ENCODE measurements at regions not wholly inside any gene's neighbourhood (a gene's known extent, or its start where the extent isn't known, plus 50 kb on each side); places are given as distances from the start of the nearest gene placed in this dataset.

DNA sequence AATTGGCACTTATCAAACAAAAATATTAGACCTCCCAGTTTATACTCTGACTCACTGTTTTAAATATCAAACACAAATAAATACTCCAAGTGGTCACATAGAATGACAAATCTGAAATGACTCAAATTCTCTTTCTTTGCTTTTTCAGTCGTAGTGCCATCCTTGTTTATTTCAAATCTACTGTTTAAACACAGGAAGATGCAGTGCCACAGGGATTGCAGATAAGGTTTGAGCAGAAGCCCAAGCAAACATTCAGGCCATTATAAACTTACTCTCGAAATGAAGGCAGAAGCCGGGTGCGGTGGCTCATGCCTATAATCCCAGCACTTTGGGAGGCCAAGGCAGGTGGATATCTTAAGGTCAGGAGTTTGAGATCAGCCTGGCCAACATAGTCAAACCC is 255.4 kb upstream of the PLXNA2 start:
- no peaks in the 10 kb centered on the region for H3K36me3 ChIP-seq
- no peak for ATAC-seq
- no peak overlapping the region for H3K27ac ChIP-seq
- H3K4me1 ChIP-seq = no peaks in the 10 kb centered on the region
- 63% methylated on average over 2 of the region's 4 CpGs; no CpG with 5 or more reads in 1 of the 2 donors for WGBS, 2 donors (ENCODE audit: low coverage in 1 of 2)
- H3K4me3 ChIP-seq = no peak overlapping the region
- H3K9me3 ChIP-seq = peaks cover 0 to 24% (median 0%) of the 10 kb centered on the region in 3 donors
- peaks cover 20% of the 10 kb centered on the region for H3K27me3 ChIP-seq
- TF ChIP-seq EP300 (IDR thresholded peaks at IDR 0.05) = no peak
- no peak for TF ChIP-seq POLR2AphosphoS5 (IDR thresholded peaks at IDR 0.05)
- TF ChIP-seq POLR2A (IDR thresholded peaks at IDR 0.05) = no peak
- TF ChIP-seq, protein P1, sequence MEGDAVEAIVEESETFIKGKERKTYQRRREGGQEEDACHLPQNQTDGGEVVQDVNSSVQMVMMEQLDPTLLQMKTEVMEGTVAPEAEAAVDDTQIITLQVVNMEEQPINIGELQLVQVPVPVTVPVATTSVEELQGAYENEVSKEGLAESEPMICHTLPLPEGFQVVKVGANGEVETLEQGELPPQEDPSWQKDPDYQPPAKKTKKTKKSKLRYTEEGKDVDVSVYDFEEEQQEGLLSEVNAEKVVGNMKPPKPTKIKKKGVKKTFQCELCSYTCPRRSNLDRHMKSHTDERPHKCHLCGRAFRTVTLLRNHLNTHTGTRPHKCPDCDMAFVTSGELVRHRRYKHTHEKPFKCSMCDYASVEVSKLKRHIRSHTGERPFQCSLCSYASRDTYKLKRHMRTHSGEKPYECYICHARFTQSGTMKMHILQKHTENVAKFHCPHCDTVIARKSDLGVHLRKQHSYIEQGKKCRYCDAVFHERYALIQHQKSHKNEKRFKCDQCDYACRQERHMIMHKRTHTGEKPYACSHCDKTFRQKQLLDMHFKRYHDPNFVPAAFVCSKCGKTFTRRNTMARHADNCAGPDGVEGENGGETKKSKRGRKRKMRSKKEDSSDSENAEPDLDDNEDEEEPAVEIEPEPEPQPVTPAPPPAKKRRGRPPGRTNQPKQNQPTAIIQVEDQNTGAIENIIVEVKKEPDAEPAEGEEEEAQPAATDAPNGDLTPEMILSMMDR (IDR thresholded peaks at IDR 0.05) = no peak

DNA sequence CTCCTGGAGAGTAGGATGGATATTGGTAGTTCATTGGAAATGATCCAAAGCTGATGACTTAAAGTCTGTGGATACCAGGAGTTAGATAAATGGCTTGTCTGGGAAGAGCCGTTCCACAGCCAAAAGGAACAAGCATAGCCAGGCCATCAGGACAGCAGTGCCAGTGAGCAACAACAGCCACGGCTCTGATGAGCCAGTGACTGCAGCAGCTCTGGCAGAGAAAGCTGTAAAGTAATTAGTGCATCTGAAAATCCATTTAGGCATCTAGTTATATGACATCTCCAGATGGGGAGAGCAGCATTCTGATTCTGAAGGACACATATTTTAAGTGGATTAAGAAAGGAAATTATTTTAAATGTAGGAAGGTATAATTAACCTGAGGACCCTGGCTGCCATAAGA is 256.2 kb upstream of the PLXNA2 start:
- TF ChIP-seq, protein P1 (IDR thresholded peaks at IDR 0.05) = no peak
- TF ChIP-seq POLR2AphosphoS5 (IDR thresholded peaks at IDR 0.05) = no peak
- no peak for TF ChIP-seq POLR2A (IDR thresholded peaks at IDR 0.05)
- TF ChIP-seq EP300 (IDR thresholded peaks at IDR 0.05) = no peak
- Histone ChIP-seq H3K4me3 (no peak overlapping the region), H3K9me3 (peaks cover 0 to 16% (median 0%) of the 10 kb centered on the region in 3 donors)

DNA sequence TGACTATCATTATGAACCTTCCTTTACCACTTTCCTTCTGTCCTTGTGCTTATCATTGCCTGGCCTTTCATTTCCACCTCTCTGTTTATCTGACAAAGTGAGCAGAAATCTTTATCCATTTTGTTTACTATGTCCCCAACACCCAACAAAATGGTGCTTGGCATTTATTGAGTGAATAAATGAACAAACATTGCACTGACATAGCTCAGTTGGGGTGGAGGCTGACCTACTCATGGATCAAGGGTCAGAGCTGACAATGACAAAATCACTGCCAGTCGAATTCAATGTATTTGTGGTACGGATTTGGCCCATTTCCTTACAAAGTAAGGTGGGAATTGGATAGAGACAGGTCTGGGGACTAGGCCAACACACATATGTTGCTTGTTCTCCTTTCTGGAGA is 257.4 kb upstream of the PLXNA2 start:
- TF ChIP-seq POLR2A (IDR thresholded peaks at IDR 0.05) (no peak), POLR2AphosphoS5 (IDR thresholded peaks at IDR 0.05) (no peak), EP300 (IDR thresholded peaks at IDR 0.05) (no peak)
- TF ChIP-seq, protein P1 (IDR thresholded peaks at IDR 0.05) = no peak
- no peak overlapping the region for H3K27ac ChIP-seq
- no peak for ATAC-seq
- H3K27me3 ChIP-seq = peaks cover 11% of the 10 kb centered on the region
- H3K4me3 ChIP-seq = no peak overlapping the region
- H3K36me3 ChIP-seq = no peaks in the 10 kb centered on the region
- H3K4me1 ChIP-seq = no peaks in the 10 kb centered on the region
- peaks cover 0 to 5% (median 0%) of the 10 kb centered on the region in 3 donors for H3K9me3 ChIP-seq
- 65 to 95% methylated on average over 2 of the region's 2 CpGs for WGBS, 2 donors (ENCODE audit: low coverage in 1 of 2)

More for the DNA sequence above, 256.2 kb upstream of the PLXNA2 start:
- Histone ChIP-seq H3K36me3 (no peaks in the 10 kb centered on the region), H3K4me1 (no peaks in the 10 kb centered on the region), H3K27me3 (peaks cover 20% of the 10 kb centered on the region), H3K27ac (no peak overlapping the region)
- no peak for ATAC-seq
- WGBS, 2 donors (ENCODE audit: low coverage in 1 of 2) = 0 to 38% methylated on average over 2 of the region's 2 CpGs

DNA sequence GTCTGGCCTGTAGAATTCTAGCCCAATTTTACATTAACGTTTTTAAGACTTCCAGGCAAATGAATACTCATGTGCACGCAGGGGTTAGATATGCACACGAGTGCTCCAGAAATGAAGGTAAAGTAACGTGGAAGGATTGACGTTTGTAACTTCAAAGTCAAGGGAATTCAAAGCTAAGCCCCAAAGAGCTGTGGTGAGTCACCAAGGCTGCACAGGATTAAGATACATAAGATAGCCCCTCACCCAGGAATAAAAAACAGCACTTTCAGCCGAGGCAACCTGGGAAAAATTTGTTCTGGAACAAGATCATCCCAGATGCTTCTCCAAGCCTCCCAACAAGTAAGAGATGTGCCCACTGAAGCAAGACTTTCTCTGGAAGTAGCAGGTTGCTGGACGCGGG is 259.6 kb upstream of the PLXNA2 start:
- no peaks in the 10 kb centered on the region for H3K4me1 ChIP-seq
- no peak for ATAC-seq
- H3K27me3 ChIP-seq = no peaks in the 10 kb centered on the region
- no peak overlapping the region for H3K27ac ChIP-seq
- H3K4me3 ChIP-seq = no peak overlapping the region
- WGBS, 2 donors (ENCODE audit: low coverage in 1 of 2) = 61 to 79% methylated on average over 6 of the region's 8 CpGs
- H3K9me3 ChIP-seq = no peaks in the 10 kb centered on the region
- H3K36me3 ChIP-seq = no peaks in the 10 kb centered on the region
- TF ChIP-seq EP300 (IDR thresholded peaks at IDR 0.05) (no peak), POLR2A (IDR thresholded peaks at IDR 0.05) (no peak), POLR2AphosphoS5 (IDR thresholded peaks at IDR 0.05) (no peak)
- TF ChIP-seq, protein P1 (IDR thresholded peaks at IDR 0.05) = no peak

DNA sequence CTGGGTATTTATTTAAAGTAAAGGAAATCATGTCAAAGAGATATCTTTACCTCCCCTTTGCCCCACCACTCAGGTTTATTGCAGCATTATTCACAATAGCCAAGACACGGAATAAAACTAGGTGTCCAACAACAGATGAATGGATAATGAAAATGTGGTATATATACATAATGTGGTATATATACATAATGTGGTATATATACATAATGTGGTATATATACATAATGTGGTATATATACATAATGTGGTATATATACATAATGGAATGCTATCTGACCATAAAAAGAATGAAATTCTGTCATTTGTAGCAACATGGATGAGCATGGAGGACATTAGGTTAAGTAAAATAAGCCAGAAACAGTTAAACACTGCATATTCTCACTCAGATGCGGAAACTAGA is 262.6 kb upstream of the PLXNA2 start:
- ATAC-seq = no peak
- Histone ChIP-seq H3K9me3 (no peaks in the 10 kb centered on the region), H3K4me3 (no peak overlapping the region), H3K27me3 (no peaks in the 10 kb centered on the region), H3K27ac (no peak overlapping the region), H3K4me1 (no peaks in the 10 kb centered on the region), H3K36me3 (no peaks in the 10 kb centered on the region)
- 80 to 85% methylated on average over 2 of the region's 2 CpGs for WGBS, 2 donors (ENCODE audit: low coverage in 1 of 2)
- TF ChIP-seq POLR2AphosphoS5 (IDR thresholded peaks at IDR 0.05) (no peak), EP300 (IDR thresholded peaks at IDR 0.05) (no peak), POLR2A (IDR thresholded peaks at IDR 0.05) (no peak)
- TF ChIP-seq, protein P1 (IDR thresholded peaks at IDR 0.05) = no peak
